ENCODE measurements at regions not wholly inside any gene's neighbourhood (a gene's known extent, or its start where the extent isn't known, plus 50 kb on each side); places are given as distances from the start of the nearest gene placed in this dataset.
"Not testable (repeated sequence)": the region's sequence is repeated elsewhere in the genome, so short reads cannot be mapped to it uniquely, and the experiment has no call there.

DNA sequence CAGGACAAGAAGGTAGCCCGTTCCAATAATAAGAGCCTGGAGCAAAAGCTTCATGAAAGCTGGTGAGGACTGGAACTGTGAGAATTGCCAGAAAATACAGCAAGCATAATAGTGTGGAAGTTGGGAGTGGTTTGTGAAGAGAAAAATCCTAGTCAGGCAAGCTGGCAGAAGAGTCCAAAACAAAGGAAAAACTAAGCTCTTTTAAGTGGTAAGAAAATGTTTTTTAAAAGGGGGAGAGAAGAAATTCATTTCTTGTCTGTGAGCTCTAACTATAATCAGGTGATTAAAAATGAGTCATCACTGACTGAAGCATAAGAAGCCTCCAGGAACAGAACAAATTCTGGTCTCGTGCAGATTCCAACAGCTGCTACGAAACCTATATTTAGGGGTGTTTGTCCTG is 102.6 kb downstream of the CAAP1 start:
- DNase-seq (ENCODE audit: low read depth) = no peak

DNA sequence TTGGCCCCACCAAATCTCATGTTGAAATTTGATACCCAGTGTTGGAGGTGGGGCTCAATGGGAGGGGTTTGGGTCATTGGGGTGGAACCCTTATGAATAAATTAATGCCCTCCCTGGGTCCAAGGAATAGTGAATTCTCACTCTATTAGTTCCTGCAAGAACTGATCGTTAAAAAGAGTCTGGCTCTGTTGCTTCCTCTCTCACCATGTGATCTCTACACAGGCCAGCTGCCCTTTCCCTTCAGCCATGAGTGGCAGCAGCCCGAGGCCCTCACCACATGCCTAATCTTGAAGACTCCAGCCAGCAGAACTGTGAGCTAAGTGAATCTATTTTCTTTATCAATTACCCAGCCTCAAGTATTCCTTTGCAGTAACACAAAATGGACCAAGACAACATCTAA is 106.0 kb downstream of the CAAP1 start:
- no peak for DNase-seq (ENCODE audit: low read depth)

DNA sequence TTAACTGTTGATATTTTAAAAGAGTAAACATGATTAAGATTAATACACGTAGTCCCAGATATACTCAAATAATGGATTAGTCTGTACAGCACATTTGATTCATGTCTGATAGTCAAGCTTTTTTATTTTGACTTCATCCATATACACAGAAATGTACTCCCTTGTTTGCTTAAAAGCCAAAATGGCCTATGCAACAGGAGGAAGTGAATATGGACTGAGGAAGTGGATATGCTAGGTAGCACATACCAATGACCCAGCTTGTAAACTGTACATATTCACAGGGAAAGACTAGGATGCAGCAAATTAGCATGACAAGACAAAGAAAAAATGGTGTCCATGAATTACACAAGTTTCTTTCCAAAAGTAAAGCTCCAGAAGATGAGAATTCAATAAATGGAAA is 109.7 kb downstream of the CAAP1 start:
- DNase-seq (ENCODE audit: low read depth) = no peak

DNA sequence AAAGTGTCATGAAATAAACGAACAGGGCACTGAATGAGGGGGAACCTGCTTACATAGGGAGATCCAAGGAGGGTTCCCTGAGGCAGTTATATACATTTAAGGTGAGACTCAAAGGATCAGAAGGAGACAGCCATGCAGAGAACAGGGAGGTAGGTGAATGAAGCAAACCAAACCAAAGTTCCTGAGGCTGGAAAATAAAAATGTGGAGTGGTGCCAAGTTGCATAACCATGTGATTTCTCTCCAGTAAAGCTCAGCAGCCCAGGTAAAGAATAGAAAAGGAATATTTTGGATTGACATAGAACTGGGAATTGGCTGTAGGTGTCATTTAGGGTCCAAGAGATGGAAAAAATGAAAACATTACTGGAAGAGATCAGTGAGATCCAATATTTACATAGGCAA is 110.7 kb downstream of the CAAP1 start:
- no peak for DNase-seq (ENCODE audit: low read depth)

DNA sequence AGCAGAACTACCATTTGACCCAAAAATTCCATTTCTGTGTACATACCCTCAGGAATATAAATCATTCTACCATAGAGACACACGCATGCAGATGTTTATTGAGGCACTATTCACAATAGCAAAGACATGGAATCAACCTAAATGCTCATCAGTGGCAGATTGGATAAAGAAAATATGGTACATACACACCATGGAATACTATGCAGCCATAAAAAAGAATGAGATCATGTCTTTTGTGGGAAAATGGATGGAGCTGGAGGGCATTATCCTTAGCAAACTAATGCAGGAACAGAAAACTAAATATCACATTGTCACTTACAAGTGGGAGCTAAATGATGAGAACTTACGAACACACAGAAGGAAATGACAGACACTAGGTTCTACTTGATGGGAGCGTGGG is 112.3 kb downstream of the CAAP1 start:
- DNase-seq (ENCODE audit: low read depth) = not testable (repeated sequence)

DNA sequence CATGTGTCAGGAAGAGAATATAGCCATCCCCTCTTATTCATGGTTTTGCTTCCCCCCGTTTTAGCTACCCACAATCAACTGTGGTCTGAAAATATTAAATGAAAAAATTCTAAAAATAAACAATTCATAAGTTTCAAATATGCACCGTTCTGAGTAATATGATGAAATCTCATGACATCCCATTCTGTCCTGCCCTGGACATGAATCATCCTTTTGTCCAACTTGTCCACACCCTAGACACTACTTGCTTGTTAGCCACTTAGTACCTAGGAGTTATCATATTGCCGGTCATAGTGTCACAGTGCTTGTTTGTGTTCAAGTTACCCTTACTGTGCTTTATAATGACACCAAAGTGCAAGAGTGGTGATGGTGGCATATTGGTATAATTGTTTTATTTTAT is 113.5 kb downstream of the CAAP1 start:
- DNase-seq (ENCODE audit: low read depth) = no peak

DNA sequence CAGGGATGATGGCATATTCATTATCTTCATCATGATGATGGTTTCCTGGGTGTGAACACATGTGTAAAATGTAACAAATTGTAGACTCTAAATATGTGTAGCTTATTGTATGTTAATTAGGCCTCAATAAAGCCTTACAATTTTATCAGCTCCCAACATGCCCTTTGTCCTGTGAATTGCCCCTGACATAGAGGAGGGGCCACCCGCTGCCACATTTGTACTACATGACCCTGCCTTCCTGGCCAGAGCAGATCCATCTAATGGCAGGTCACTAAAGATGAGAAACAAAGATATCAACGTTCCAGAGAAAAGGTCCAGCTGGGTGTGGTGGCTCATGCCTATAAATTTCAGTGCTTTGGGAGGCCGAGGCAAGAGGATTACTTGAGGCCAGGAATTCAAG is 117.2 kb downstream of the CAAP1 start:
- no peak for DNase-seq (ENCODE audit: low read depth)

DNA sequence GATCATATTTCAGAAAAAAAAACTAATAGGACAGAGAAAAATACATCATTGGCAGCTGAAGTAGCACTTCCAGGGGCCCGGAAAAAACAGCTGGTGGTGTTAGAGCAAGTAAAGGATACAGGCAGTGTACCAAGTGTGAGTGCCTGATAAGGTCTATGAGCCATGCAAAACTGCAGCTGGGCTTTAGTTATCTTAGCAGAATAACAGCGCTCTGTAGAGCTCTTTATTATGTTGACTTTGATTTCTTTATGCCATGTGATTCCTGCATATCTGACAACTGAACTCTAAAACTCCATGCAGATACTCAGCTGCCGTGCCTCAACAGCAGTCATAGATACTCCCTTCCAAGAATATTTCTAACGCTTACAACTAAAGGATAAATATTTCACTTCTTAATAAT is 119.5 kb downstream of the CAAP1 start:
- DNase-seq (ENCODE audit: low read depth) = no peak

DNA sequence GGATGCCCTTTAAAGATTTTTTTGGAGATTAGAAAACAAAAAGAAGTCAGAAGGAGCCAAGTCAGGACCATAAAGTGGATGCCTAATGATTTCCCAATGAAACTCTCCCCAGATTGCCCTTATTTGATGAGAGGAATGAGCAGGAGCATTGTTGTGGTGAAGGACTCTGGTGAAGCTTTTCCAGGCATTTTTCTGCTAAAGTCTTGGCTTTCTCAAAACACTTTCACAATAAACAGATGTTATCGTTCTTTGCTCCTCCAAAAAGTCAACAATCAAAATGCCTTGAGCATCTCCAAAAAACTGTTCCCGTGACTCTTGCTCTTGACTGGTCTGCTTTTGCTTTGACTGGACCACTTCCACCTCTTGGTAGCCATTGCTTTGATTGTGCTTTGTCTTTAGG is 121.8 kb downstream of the CAAP1 start:
- DNase-seq (ENCODE audit: low read depth) = no peak

DNA sequence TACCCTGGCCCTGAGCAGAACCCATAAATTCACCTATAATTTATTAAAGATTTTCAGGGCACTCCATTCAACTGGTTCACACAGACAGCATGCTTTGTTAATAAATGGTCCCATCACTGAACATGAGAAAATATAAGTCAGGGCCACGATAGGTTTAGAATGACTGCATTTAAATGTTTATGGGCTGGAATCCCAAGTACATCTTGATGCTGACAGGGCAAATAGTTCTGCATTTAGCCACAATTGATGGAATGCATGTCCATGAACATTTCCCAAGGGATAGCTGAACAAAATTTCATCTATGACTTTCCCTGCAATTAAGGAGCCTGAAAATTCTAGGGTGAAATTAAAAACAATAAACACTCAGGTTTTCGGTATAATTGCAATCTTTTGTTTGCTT is 124.5 kb downstream of the CAAP1 start:
- no peak for DNase-seq (ENCODE audit: low read depth)

DNA sequence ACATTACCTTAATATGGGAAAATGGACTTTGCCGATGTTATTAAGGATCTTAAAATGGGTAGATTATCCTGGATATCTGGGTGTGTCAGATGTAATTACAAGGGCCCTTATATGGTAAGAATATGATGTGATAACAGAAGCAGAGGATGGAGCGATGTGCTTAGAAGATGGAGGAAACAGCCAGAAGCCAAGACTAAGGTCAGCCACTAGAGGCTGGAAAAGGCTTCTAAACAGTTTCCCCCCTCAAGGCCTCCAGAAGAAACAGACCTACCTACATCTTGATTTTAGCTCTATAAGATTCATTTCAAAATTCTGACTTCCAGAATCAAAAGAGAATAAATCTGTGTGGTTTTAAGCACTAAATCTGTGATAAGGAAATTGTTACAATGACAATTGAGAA is 131.9 kb downstream of the CAAP1 start:
- no peak for DNase-seq (ENCODE audit: low read depth)

DNA sequence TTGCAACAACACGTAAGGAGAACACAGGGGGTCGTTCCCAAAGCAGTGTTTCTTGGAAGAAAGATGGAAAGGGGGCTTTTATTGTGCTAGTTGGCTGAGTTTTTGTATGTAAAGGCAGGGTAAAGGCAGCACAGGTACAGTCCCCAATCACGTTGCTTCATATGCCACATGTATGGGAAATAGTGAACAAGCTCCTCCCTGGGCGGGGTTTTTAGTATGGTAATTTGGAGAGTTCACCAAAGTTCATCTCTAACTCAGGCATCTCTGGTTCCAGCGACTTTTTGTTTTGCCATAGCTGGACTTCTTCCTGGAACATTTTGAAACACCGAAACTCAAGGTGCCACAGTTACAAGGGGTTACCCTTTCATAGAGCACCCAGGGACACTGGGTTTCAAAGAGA is 133.9 kb downstream of the CAAP1 start:
- no peak for DNase-seq (ENCODE audit: low read depth)

DNA sequence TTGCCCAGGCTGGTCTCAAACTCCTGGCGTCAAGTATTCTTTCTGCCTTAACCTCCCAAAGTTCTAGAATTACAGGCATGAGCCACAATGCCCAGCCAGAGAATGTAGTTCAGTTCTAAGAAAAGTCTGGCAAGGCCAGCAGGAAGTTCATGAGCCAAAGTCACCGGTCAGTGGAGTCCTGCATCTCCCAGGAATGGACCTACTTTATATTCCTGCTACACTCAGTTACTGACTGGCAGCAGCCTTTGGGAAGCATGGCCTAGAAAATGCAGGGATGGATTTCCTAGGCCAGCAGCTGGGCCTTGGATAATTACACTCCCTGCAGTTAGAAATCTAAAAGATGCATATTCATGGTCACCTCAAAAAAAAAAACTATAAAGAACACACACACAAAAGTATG is 135.7 kb downstream of the CAAP1 start:
- DNase-seq (ENCODE audit: low read depth) = no peak

DNA sequence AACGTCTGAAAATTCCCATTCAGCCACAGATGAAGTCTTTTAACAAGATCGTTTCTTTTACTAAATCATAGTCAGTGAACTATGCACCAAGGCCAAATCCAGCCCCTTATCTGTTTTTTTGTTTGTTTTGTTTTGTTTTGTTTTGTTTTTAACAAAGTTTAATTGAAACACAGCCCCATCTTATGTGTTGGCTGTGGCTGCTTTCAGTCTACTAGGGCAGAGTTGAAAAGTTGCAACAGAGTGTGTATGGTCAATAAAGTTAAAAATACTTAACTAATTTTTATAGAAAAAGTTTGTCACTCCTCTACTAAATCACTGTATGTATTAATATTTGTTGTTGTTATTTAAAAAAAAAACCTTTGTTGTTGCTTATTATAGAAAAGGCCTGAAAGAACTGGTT is 137.1 kb downstream of the CAAP1 start:
- DNase-seq (ENCODE audit: low read depth) = no peak

DNA sequence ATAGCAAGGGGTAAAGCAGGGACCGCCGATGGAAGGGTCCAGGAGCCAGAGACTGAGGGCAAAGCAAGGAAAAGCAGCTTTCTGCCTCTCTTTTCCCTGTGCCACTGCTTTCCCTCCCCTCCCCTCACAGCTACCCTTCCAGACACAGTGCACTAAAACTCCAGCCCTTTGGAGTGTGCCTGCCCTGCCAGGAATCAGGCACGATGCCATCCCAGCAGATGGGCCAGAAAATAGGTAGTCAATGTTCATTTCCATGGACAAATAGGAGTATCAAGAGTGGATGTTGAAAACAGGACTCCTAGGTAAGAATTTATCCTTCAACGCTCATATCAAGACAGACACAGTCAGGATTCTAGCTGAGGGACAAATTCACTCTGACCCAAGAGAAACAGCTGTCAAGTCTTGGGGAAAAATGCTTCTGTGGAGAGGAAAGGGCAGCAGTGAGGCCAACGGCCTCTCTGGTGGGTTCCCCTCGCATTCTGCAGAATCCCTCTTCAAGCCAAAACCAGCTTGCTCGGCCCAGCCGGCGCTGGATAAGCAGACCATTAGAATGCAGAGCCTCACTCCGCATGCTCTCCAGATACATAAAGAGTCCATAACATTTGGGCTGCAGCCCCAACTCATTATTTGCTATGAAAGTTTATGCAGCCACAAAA is 138.0 kb downstream of the CAAP1 start:
- DNase-seq (ENCODE audit: low read depth) = no peak

DNA sequence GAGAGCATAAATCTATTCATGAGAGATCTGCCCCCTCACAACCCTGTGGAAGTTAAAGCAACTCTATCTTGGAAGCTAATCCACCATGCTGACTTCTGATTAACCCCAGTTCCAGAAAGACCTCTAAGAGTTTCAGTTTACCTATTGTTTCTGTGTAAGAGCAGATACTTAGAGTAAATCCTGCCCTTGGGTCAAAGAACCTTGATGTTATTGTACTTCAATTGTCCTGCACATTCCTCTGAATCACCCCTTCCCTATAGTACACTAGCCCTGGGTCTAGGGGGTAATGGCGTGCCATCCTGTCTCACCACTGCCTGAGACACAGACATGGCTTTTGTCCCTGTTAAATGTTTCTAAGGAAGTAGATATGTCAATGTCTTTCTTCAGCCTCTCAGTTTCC is 138.6 kb downstream of the CAAP1 start:
- no peak for DNase-seq (ENCODE audit: low read depth)

DNA sequence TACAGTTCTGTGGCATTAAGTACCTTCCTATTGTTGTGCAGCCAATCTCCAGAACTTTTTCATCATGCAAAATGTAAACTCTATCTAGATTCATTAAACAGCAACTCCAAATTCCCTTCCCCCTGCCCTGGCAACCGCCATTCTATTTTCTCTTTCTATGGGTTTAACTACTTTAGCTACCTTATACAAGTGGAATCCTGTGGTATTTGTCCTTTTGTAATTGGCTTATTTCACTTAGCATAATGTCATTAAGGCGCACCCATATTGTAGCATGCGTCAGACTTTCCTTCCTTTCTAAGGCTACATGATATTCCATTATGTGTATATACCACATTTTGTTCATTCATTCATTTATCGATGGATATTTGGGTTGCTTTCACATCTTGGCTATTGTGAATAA is 142.4 kb downstream of the CAAP1 start:
- DNase-seq (ENCODE audit: low read depth) = no peak

DNA sequence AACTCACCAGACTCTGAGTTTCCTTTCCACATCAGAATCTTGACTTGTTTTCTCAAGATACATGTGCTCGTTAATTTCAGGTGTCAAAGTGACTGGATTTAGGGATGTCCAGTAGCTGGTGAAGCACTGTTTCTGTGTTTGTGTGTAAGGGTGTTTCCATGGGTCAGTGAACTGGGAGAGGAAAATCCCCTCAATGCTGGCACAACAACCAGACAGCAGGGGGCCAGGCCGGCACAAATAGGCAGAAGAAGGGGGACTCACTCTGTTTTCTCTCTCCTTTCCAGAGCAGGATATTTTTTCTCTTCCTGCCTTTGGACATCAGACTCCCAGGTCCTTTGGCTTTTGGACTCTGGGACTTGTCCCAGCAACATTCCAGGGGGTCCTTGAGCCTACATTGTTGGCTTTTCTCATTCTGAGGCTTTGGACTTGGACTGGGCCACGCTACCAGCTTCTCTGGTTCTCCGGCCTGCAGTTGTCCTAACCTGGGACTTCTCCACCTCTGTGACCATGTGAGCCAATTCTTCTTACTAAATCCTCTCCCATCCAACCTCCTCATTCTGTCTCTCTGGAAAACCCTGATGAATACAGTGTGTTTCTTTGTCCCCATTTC is 144.0 kb downstream of the CAAP1 start:
- DNase-seq (ENCODE audit: low read depth) = no peak

DNA sequence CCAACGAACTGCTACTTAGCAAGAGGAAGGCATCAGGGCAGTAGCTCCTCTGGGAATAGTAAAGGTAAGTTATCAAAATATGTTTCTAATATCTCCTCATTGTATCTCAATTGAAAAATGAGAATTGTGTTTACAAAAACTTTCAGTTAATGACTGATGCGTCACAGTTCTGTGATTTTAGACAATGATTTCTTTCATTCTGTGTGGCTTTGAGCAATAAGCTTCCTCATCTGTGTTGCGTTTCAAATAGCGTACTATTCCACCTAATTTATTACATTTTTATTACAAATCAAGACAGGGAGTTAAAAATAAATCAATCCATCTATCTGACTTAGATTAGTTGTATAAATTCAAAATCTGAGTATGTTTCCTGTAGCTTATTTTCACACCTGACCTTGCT is 145.0 kb downstream of the CAAP1 start:
- no peak for DNase-seq (ENCODE audit: low read depth)

DNA sequence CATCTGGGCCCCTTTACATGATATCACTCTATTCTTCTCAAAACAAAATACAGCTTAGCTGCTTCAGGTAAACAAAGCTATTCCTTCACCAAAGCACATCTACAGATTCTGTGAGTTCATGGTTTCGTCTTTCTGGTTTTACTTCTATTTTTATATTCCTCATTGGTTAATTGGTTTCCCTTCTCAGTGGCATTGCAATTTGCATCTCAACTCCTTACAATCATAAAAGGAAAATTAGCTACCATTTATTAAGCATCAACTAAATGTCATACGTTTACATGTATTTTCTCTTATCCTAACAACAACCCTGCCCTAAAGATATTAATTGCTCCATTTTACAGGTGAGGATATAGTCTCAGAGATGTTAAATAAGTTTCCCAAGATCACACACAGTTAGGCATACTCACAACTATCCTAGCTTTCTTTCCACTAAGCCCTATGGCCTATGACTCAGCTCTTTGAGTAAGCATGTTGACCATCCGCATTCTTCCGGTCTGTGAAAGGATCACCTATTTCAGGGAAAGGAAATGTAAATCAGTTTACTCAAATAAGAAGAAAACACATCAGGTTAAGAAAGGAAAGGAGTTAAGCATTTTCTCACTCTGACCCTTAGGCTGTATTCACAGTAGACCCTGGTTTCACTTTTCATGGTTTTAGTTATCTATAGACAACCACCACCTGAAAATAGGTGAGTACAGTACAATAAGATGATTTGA is 146.1 kb downstream of the CAAP1 start:
- no peak for DNase-seq (ENCODE audit: low read depth)

DNA sequence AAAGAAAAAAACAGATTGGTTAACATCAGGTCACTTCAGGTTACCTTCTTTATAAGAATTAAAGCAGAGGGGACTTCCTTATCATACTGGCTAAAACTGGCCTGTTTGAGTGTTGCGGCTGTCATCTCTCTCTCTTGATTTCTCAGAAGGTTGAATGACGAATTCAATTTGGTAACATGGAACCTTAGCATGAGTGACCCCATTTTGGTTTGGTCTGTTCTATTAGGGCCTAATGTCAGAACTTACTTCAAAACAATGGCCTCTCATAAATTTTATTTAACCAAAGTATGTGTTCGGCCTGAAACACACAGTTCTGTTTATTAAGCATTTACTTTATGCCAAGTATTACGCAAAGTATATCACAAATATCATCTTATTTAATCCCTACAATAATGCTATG is 147.5 kb downstream of the CAAP1 start:
- no peak for DNase-seq (ENCODE audit: low read depth)

DNA sequence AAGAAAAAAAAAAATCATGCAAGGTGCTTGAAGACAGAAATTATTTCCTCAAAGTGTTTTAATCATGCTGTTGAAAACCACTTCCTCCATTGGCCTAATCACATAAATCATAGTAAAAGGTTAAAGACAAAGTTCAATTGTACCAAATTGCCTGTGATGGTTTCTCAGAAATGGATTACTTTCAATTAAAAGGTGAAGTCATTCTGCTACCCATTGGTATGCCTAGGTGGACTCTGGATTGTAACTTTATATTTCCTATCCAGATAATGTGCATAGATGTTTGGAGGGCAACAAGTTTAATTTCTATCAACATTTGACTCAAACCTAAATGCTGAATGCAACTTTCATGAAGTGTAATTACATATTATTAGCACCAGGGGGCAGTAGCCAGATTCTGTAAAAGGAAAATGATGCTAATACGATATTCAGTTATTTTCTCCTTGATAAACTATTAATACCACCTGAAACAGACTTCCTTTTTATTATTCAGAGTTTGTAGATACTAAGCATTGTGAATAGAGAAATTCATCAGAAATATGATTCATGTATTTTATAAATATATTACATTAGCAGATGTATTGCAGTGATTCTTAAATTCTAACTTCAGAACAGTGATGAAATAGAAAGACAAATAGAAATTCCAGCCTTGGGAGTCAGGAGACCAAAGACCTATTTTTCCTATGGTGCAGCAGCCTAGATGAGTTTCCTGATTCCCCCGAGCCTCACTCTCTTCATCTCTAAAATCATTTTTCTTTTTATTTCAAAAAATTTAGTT is 148.2 kb downstream of the CAAP1 start:
- DNase-seq (ENCODE audit: low read depth) = no peak
